Mucosa of rectum (tissue), 2 donors: ENCODE measurements at regions not wholly inside any gene's neighbourhood (a gene's known extent, or its start where the extent isn't known, plus 50 kb on each side); places are given as distances from the start of the nearest gene placed in this dataset.

Experiments used
- H3K27ac ChIP-seq, 2 donors: one replicate each; pipeline ENCODE4 v1.7.0; 2013; ENCODE audit warnings: inconsistent platforms in 2 of 2, low read depth in 2 of 2, low read length in 2 of 2
- H3K27me3 ChIP-seq, 2 donors: one replicate each; pipeline ENCODE4 v1.7.0; 2013; ENCODE audit warnings: low read length in 2 of 2; ENCODE audit not compliant: control insufficient read depth in 2 of 2, insufficient read depth in 2 of 2
- H3K36me3 ChIP-seq, 2 donors: one replicate each; pipeline ENCODE4 v1.7.0; 2013; ENCODE audit warnings: low read length in 2 of 2; ENCODE audit not compliant: control insufficient read depth in 2 of 2, insufficient read depth in 2 of 2
- H3K4me1 ChIP-seq, 2 donors: one replicate each; pipeline ENCODE4 v1.7.0; 2013; ENCODE audit warnings: low read length in 2 of 2, mild to moderate bottlenecking in 1 of 2; ENCODE audit not compliant: control insufficient read depth in 2 of 2, insufficient read depth in 2 of 2
- H3K4me3 ChIP-seq, 2 donors: one replicate each; pipeline ENCODE4 v1.7.0; 2013; ENCODE audit warnings: low read length in 2 of 2
- H3K9ac ChIP-seq, 2 donors: one replicate each; pipeline ENCODE4 v1.7.0; 2013; ENCODE audit warnings: low read length in 2 of 2, low read depth in 1 of 2, mild to moderate bottlenecking in 1 of 2
- H3K9me3 ChIP-seq, 2 donors: one replicate each; pipeline ENCODE4 v1.7.0; 2013; ENCODE audit warnings: low read length in 2 of 2; ENCODE audit not compliant: control insufficient read depth in 2 of 2
- donor health status: healthy.
- donor health status: Normal muscosa, but diverticular disease.

DNA sequence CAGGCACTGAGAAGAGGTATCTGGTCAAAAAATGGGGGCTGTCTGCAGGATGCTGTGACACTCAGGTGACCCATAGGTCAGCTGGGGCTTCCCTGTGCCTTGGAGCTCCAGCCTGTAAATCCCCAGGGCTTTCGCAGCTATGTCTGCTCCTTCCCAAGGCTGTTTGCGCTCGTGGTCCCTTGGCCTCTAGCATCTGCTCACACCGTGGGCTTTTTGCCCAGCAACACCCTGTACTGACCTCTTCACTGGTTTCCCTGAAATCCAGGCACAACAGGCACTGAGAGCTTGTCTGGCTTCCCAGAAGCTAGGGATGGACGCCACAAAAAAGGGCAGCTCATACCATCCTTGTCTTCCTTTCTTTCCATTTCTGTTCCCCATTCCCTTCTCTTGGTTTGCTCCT lies 280.3 kb upstream of the HABP2 start:
- H3K27me3 ChIP-seq, result no peaks in the 10 kb centered on the region
- no peak overlapping the region for H3K4me3 ChIP-seq
- no peak overlapping the region for H3K9ac ChIP-seq
- peaks cover 3 to 4% of the 10 kb centered on the region in 2 donors for H3K4me1 ChIP-seq
- no peak overlapping the region for H3K27ac ChIP-seq
- peaks cover 0 to 3% of the 10 kb centered on the region in 2 donors for H3K9me3 ChIP-seq
- H3K36me3 ChIP-seq, result no peaks in the 10 kb centered on the region

DNA sequence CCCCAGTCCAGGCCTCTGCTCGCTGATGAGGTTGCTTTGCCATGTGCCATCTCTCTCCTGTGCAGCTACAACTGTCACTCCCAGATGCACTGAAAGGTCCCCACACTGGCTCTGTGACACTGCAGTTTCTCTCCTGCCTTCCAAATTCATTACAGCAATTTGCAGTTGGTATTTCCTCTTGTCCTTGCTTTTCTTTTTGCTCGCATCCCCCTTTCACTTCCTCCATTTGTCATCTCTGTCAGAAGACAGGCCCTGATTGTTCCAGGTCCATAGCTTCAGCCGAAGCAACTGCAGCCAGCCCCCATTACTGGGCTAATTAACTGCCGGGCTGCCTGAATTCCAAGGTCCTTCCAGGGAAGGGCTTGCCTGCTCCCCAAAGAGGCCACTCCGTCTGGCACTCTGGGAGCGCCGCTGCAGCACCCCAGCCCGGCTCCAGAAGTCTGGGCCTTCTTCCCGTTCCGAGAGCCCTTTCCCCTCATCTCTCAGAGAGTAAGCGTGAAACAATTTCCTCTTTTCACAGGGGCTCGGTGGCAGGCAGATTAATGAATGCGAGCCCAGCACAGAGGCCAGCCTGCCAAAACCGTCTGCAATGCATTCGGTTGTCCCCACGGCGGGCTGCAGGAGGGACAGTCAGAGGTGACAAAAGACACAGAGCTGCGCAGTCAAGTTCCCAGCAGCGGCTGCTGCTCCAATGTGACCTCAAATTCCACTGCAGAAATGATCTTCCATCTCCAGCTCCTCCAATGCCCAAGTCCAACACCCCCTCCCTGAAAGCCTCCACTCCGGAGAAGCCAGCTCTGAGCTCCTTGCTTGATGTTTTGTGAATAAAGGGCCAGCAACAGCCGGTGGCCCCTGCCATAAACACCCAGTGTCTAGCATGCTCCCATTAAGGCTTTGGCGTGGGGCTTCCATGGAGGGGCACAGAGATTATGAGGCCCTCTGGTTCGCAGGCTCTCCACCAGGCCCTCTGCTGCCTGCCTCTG lies 279.4 kb upstream of the HABP2 start:
- H3K9me3 ChIP-seq, result peaks cover 0 to 3% of the 10 kb centered on the region in 2 donors
- H3K4me3 ChIP-seq, result no peak overlapping the region
- H3K27ac ChIP-seq, result peak overlapping the region in 1 of 2 donors; percentile 44
- no peak overlapping the region for H3K9ac ChIP-seq
- H3K4me1 ChIP-seq, result peaks cover 3 to 4% of the 10 kb centered on the region in 2 donors
- H3K36me3 ChIP-seq, result no peaks in the 10 kb centered on the region
- H3K27me3 ChIP-seq, result no peaks in the 10 kb centered on the region

DNA sequence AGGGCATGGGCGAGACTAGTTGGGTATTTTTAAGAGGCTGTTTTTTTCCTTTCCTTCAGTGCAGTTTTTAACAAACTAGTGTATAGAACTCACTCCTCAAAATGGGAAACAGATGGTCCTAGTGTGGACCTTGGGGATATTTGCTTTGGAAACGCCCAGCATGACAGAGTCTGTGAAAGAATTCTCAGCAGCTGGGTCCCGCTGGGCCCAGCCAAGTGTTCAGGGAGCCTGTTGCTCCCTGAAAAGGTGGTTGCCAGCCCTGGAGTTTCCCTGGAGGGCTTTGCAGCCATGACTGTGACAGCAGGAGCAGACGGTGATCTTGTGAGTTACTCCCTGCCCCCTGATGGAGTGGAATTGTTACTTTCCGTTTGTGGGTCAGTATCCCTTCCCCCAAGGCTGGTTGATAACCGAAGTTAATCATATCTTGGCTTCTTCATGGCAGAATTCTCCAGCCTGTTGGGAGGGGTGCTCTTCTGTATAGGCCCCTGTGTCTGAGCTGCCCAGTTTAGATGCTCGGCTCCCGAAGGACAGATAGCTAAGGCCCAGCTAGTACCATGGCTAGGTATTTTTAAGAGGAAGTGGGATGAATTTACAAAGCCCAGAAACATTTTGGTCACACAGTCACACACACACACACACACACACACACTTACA lies 278.6 kb upstream of the HABP2 start:
- H3K9ac ChIP-seq, result no peak overlapping the region
- no peaks in the 10 kb centered on the region for H3K36me3 ChIP-seq
- peaks cover 0 to 3% of the 10 kb centered on the region in 2 donors for H3K9me3 ChIP-seq
- H3K27me3 ChIP-seq, result no peaks in the 10 kb centered on the region
- H3K27ac ChIP-seq, result peak overlapping the region in 1 of 2 donors; percentile 44
- H3K4me1 ChIP-seq, result peaks cover 3 to 4% of the 10 kb centered on the region in 2 donors
- H3K4me3 ChIP-seq, result no peak overlapping the region

DNA sequence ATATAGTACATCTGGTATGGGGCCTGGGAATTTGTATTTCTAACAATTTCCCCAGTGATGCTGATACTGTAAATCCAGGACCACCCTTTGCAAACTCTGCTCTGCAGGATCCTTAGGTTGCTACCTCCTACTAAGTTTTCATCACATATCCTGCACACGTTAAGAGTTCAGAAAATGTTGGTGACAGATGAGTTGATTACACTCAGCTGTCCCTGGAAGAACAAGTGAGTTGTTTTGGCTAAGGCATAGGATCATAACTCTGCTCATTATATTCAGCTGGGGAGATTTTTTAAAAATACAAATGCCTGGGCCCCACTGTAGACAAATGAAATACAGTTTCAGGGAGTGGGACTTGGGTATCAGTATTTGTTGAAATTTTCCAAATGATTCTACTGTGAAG lies 274.6 kb upstream of the HABP2 start:
- no peak overlapping the region for H3K27ac ChIP-seq
- peaks cover 0 to 3% of the 10 kb centered on the region in 2 donors for H3K9me3 ChIP-seq
- H3K4me3 ChIP-seq, result no peak overlapping the region
- H3K36me3 ChIP-seq, result no peaks in the 10 kb centered on the region
- H3K4me1 ChIP-seq, result peaks cover 2 to 3% of the 10 kb centered on the region in 2 donors
- H3K9ac ChIP-seq, result no peak overlapping the region
- H3K27me3 ChIP-seq, result no peaks in the 10 kb centered on the region

DNA sequence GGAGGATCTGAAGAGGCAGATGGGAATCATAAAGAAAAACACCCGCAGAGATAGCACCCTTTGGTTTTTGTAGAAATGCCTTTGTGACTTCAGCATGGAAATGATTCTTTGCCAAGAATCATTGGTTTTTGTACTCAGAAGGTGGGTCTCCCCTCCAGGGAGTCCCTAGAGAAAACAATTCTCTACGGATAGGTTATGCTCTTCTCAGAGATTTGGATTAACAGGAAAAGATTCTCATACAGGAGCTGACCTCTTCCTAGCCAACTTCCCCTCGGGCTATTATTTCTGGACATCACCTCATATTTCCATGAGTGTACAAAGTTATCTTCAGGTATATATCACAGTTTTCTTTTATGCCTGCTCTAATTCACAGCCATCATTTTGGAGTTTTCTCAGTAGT lies 274.2 kb upstream of the HABP2 start:
- peaks cover 0 to 3% of the 10 kb centered on the region in 2 donors for H3K4me1 ChIP-seq
- H3K4me3 ChIP-seq, result no peak overlapping the region
- peaks cover 0 to 3% of the 10 kb centered on the region in 2 donors for H3K9me3 ChIP-seq
- no peak overlapping the region for H3K9ac ChIP-seq
- H3K36me3 ChIP-seq, result no peaks in the 10 kb centered on the region
- H3K27ac ChIP-seq, result no peak overlapping the region
- H3K27me3 ChIP-seq, result no peaks in the 10 kb centered on the region

DNA sequence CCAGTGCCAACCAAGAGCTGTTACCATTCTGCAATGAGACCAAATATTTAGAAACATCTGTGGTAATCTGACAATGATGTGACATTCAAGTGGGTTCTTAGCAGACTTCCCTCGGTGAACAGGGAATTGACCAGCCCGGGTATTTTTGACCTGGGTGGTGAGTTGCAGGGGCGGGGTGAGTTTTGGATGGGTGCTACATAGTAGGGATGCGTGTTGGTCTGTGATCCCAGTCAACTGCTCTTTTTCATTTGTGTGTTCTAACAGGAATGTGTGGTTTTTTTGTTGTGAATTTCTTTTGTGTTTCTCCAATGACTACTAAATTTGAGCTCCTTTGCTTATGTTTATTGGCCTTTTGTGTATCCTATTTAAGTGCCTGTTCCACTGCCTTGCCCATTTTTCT lies 273.6 kb upstream of the HABP2 start:
- peaks cover 0 to 3% of the 10 kb centered on the region in 2 donors for H3K9me3 ChIP-seq
- H3K27me3 ChIP-seq, result no peaks in the 10 kb centered on the region
- no peak overlapping the region for H3K9ac ChIP-seq
- peaks cover 0 to 2% of the 10 kb centered on the region in 2 donors for H3K4me1 ChIP-seq
- no peaks in the 10 kb centered on the region for H3K36me3 ChIP-seq
- no peak overlapping the region for H3K4me3 ChIP-seq
- no peak overlapping the region for H3K27ac ChIP-seq

DNA sequence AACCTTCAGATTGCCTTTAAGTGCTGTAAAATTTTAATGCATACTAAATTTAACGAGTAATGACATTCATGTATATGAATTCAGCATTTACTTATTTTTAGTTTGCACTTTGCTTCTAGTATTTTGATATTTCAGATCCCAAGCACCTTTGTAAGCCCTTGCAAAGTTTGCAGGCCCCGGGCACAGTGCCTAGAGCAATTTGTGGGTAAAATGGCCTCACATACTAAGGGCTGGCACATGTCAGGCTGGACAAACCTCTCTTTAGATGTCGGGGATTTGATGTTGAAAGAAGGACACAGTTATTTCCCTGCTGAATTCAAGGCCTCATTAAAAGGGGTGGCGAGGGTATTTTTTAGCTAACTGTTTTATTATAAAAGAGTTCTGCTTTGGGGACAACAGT lies 270.3 kb upstream of the HABP2 start:
- H3K9ac ChIP-seq, result no peak overlapping the region
- H3K36me3 ChIP-seq, result no peaks in the 10 kb centered on the region
- no peak overlapping the region for H3K4me3 ChIP-seq
- H3K9me3 ChIP-seq, result no peaks in the 10 kb centered on the region
- H3K27ac ChIP-seq, result no peak overlapping the region
- no peaks in the 10 kb centered on the region for H3K27me3 ChIP-seq
- H3K4me1 ChIP-seq, result no peaks in the 10 kb centered on the region

DNA sequence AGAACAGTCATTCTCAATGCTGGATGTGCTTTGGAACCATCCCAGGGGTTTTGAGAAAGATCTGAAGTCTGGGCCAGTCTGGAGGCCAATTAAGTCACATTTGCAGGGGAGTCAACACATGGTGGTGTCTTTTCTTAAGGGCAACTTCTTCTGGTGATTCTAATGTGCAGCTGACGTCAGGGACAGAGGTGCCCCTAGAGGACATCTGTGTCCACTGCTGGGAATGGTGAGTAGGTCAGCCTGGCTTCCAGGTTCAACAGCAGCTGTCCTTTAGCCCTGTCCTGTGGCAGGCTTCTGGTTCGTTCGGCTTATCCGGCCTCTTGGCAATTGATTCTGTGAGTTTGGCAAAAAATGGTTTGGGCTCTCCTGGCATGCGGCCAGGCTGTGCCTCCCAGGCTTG lies 269.7 kb upstream of the HABP2 start:
- Histone ChIP-seq H3K27me3 (no peaks in the 10 kb centered on the region), H3K27ac (no peak overlapping the region), H3K9ac (no peak overlapping the region), H3K36me3 (no peaks in the 10 kb centered on the region), H3K4me1 (no peaks in the 10 kb centered on the region), H3K4me3 (no peak overlapping the region), H3K9me3 (no peaks in the 10 kb centered on the region)

DNA sequence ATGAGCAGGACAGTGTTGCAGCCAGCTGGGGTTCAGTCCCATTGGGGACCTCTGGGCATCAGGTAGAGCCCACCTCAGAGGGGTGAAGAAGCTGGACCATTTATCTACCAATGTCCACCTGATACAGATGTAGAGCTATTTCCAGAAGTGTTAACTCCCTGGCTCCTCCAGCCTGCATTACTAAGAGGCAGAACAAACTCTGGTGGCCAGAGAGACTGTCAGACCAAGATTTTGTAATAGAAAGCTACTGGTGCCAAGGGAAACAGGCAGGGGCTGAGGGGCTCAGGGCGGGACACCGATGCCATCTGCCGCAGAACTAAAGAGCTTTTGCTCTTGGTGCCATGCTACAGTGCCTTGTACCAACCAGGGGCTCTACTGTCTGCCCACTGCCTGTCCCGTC lies 268.2 kb upstream of the HABP2 start:
- Histone ChIP-seq H3K4me1 (no peaks in the 10 kb centered on the region), H3K27ac (no peak overlapping the region), H3K4me3 (no peak overlapping the region), H3K9ac (no peak overlapping the region), H3K36me3 (no peaks in the 10 kb centered on the region), H3K27me3 (no peaks in the 10 kb centered on the region), H3K9me3 (no peaks in the 10 kb centered on the region)

DNA sequence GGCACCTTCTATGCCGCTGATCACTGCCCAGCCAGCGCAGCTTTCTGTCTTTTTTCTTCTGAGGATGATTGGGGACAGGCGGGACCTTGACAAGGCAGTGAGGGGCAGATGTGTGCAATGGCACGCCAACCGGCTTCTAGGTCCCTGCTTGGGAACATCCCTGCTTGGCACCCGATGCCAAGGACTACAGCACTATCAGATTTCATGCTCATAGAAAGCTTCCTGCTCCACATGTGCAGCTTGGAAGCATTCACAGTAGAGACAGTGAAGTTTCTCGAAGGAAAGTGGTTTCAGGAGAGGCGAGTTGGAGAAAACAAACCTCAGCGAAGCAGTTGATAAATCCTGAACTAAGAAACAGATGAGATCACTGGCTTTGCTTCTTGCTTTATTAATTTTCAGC lies 267.5 kb upstream of the HABP2 start:
- H3K9me3 ChIP-seq, result no peaks in the 10 kb centered on the region
- H3K9ac ChIP-seq, result no peak overlapping the region
- H3K27ac ChIP-seq, result no peak overlapping the region
- H3K27me3 ChIP-seq, result no peaks in the 10 kb centered on the region
- H3K4me3 ChIP-seq, result no peak overlapping the region
- no peaks in the 10 kb centered on the region for H3K4me1 ChIP-seq
- no peaks in the 10 kb centered on the region for H3K36me3 ChIP-seq
